HG02840 (cell line): ENCODE measurements at regions not wholly inside any gene's neighbourhood (a gene's known extent, or its start where the extent isn't known, plus 50 kb on each side); places are given as distances from the start of the nearest gene placed in this dataset.
"Not testable (repeated sequence)": the region's sequence is repeated elsewhere in the genome, so short reads cannot be mapped to it uniquely, and the experiment has no call there.

Experiments used
- ATAC-seq: cut with Tn5 transposase; IDR thresholded peaks from one replicate; pipeline ENCODE4 v1.9.1; 2021; ENCODE audit warnings: mild to moderate bottlenecking, moderate library complexity, moderate number of reproducible peaks; ENCODE audit not compliant: unreplicated experiment, low FRiP score

GRCh38 chr5:34096033-34096432, 53.0 kb upstream of the C1QTNF3 start:
- not testable (repeated sequence) for ATAC-seq

GRCh38 chr5:34099891-34100290, 56.9 kb upstream of the C1QTNF3 start:
- not testable (repeated sequence) for ATAC-seq

GRCh38 chr5:34101567-34101966, 58.6 kb upstream of the C1QTNF3 start:
- not testable (repeated sequence) for ATAC-seq

GRCh38 chr5:34108897-34109296, 65.9 kb upstream of the C1QTNF3 start:
- not testable (repeated sequence) for ATAC-seq

DNA sequence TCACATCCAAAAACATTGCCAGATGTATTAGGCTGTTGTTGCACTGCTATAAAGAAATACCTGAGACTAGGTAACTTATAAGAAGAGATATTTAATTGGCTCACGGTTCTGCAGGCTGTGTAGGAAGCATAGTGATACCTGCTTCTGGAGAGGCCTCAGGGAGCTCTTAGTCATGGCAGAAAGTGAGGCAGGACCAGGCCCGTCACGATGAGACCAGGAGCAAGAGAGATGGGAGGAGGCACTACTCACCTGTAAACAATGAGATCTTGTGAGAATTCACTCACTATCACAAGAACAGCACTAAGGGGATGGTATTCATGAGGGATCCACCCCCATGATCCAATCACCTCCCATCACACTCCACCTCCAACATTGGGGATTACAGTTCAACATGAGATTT, 81.3 kb upstream of the C1QTNF3 start:
- not testable (repeated sequence) for ATAC-seq

DNA sequence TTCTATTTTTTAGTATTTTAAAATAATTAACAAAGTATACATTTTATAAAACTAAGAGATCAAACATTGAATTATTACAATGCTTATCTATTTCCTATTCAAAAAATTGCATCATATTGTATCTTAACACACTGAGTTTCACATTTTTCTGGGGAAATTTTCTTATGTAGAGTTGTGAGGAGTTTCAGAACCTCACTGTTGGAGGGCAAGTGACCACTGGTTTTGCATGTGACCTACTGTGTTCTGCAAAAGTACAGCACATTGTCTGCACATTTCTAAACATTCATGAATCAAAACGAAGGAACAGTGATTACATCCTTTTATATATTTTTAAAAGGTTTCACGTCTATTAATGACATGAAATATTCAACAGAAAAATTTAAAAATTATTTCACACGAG, 82.3 kb upstream of the C1QTNF3 start:
- peak; percentile 80 for ATAC-seq

GRCh38 chr5:34126741-34127140, 83.7 kb upstream of the C1QTNF3 start:
- ATAC-seq, result not testable (repeated sequence)

- ATAC-seq, result not testable (repeated sequence)
Measured at GRCh38 chr5:34127818-34128217, 84.8 kb upstream of the C1QTNF3 start.

GRCh38 chr5:34128890-34129289, 85.9 kb upstream of the C1QTNF3 start:
- ATAC-seq, result not testable (repeated sequence)

GRCh38 chr5:34154988-34155387, 112.0 kb upstream of the C1QTNF3 start:
- ATAC-seq, result not testable (repeated sequence)

GRCh38 chr5:34156703-34157414, 113.8 kb upstream of the C1QTNF3 start:
- ATAC-seq, result not testable (repeated sequence)

DNA sequence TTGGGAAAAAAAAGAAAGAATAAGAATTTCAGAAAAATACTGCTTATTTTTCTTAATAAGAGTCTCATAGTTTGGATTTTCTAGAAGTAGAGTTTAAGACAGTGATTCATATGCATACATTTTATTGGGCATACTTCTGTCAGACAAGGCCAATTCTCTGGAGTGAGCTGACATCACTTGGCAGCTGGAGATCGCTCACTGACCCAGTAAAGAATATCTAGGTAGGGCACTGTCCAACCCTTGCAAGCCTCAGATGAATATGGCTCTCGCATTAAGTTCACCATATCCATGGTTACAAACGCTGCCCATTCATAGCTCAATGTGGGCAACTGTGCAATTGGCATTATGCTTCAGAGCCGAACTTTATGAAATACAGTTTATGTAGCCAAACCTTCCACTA, 117.9 kb upstream of the C1QTNF3 start:
- ATAC-seq, result not testable (repeated sequence)

GRCh38 chr5:34171398-34171797, 128.4 kb upstream of the C1QTNF3 start:
- ATAC-seq, result not testable (repeated sequence)

DNA sequence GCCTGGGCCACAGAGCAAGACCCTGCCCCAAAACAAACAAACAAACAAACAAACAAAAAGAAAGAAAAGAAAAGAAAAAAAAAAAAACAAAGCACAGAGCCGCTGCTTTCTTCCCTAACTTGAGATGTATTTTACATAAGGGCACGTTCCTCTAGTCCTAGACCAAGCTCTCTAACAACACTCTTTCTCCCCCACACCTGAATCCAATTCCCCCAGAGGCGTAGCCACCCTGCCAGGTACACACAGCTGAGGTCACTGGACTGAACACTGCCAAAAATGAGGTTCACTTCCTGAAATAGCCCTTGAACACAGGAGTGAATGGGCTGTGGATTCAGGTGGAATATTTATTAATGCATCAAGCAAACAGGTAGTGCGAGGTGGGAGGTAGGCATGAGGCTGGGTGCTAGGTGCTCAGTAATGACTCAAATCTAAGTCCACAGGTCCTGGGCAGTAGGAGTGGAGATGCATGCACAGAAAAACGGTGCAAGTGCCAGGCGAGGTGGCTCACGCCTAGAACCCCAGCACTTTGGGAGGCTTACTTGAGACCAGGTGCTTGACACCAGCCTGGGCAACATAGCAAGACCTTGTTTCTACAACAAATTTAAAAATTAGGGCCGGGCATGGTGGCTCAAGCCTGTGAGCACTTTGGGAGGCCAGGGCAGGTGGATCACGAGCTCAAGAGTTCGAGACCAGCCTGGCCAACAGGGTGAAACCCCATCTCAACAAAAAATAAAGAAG, 136.6 kb upstream of the C1QTNF3 start:
- not testable (repeated sequence) for ATAC-seq

DNA sequence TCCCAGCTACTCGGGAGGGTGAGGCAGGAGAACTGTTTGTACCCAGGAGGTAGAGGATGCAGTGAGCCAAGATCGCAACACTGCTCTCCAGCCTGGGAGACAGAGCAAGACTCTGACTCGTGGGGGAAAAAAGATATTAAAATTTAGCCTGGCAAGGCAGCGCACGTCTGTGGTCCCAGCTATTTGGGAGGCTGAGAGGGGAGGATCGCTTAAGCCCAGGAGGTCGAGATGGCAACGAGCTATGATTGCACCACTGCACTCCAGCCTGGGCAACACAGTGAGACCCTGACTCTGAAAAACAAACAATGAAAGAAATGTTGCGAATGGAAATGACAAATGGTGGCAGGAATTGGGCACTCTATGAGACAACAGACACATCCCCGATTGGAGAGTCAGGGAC, 137.2 kb upstream of the C1QTNF3 start:
- ATAC-seq, result not testable (repeated sequence)

DNA sequence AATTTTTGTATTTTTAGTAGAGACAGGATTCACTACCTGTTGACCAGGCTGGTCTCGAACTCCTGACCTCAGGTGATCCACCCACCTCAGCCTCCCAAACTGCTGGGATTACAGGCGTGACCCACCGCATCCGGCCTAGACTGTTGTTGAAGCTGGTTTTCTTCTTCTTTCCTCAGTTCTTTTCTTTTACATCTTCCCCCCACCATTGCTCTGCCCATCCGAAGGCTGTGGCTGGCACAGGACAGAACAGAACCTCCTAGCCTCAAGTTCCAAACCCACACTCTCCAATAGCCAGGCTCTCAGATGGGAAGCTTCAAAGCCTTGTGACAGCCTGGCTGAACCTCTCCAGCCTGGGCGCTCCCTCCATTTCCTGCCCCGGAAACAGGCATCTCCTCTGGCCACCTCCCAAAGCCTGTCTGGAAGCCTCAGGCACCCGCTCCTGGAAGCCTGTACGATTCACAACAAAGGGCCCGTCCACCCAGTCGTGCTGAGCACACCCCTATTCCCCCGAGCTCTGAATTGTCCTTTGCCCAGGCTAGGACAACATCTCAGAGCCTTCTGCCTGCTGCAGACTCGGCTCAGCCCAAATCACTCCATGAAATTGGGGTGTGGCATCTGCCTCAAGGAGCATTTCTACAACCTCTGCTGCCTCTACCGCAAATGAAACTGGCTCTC, 138.1 kb upstream of the C1QTNF3 start:
- ATAC-seq, result not testable (repeated sequence)

DNA sequence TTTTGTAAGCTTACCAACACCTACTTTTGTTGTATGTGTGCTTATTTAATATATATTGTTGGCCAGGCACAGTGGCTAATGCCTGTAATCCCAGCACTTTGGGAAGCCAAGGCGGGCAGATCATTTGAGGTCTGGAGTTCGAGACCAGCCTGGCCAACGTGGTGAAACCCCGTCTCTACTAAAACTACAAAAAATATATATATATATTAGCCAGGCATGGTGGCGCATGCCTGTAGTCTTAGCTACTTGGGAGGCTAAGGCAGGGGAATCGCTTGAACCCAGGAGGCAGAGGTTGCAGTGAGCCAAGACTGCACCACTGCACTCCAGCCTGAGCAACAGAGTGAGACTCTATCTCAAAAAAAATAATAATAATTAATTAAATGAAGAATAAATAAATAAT, 142.0 kb upstream of the C1QTNF3 start:
- ATAC-seq, result not testable (repeated sequence)

DNA sequence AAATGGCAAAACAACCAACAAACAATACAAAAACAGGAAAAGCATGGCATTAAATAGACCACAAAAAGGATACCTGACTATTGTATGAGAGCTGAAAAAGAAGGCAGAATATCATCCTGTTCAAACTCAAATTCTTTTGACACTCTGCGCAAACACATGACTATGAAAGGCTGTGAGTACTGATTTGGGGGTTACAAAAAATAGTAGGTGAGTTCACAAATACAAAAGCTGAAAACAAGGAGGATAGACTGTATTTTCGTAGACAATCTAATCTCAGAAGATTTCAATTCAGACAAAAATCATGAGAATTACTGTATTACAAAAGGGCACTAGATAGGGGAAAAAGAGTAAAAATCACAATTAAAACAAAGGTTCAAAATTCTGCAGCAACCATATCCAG, 142.6 kb upstream of the C1QTNF3 start:
- not testable (repeated sequence) for ATAC-seq

- not testable (repeated sequence) for ATAC-seq
Measured at GRCh38 chr5:34186108-34186507, 143.1 kb upstream of the C1QTNF3 start.

DNA sequence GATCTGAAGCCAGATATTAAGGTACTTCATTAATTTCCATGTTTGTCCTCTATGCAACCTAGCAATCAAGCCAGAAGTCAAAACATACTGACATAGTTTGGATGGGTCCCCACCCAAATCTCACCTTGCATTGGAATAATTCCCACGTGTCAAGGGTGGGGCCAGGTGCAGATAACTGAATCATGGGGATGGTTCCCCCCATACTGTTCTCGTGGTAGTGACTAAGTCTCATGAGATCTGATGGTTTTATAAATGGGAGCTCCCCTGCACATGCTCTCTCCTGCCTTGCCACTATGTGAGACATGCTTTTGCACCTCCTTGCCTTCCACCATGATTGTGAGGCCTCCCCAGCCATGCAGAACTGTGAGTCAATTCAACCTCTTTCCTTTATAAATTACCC, 143.9 kb upstream of the C1QTNF3 start:
- ATAC-seq, result not testable (repeated sequence)

GRCh38 chr5:34187441-34187840, 144.4 kb upstream of the C1QTNF3 start:
- not testable (repeated sequence) for ATAC-seq
